ENCODE measurements at regions not wholly inside any gene's neighbourhood (a gene's known extent, or its start where the extent isn't known, plus 50 kb on each side); places are given as distances from the start of the nearest gene placed in this dataset.

- TF ChIP-seq CTCF (IDR thresholded peaks at IDR 0.05; ENCODE audit: low read depth, low read length) = no peak
- in situ Hi-C loops (cut with HindIII; ENCODE audit: low sequenced_read_pairs) = no loop called here
- no peak for DNase-seq (ENCODE audit: low read depth, low spot score)
- no peak overlapping the region for H3K4me3 ChIP-seq (ENCODE audit: low read depth, low read length)
Observed at GRCh38 chr7:156257904-156258303, 382.7 kb upstream of the RNF32 start.

GRCh38 chr7:156255635-156256034 lies 384.9 kb upstream of the RNF32 start:
- H3K4me3 ChIP-seq (ENCODE audit: low read depth, low read length) = no peak overlapping the region
- in situ Hi-C loops (cut with HindIII; ENCODE audit: low sequenced_read_pairs) = no loop called here
- no peak for TF ChIP-seq CTCF (IDR thresholded peaks at IDR 0.05; ENCODE audit: low read depth, low read length)
- DNase-seq (ENCODE audit: low read depth, low spot score) = no peak

GRCh38 chr7:156251861-156252260 lies 388.7 kb upstream of the RNF32 start:
- no peak for DNase-seq (ENCODE audit: low read depth, low spot score)
- H3K4me3 ChIP-seq (ENCODE audit: low read depth, low read length) = no peak overlapping the region
- TF ChIP-seq CTCF (IDR thresholded peaks at IDR 0.05; ENCODE audit: low read depth, low read length) = no peak
- in situ Hi-C loops (cut with HindIII; ENCODE audit: low sequenced_read_pairs) = no loop called here

GRCh38 chr7:156240532-156240931 lies 400.0 kb upstream of the RNF32 start:
- TF ChIP-seq CTCF (IDR thresholded peaks at IDR 0.05; ENCODE audit: low read depth, low read length) = no peak
- in situ Hi-C loops (cut with HindIII; ENCODE audit: low sequenced_read_pairs) = no loop called here
- DNase-seq (ENCODE audit: low read depth, low spot score) = no peak
- no peak overlapping the region for H3K4me3 ChIP-seq (ENCODE audit: low read depth, low read length)

GRCh38 chr7:156238366-156239133 lies 402.0 kb upstream of the RNF32 start:
- no peak for DNase-seq (ENCODE audit: low read depth, low spot score)
- no peak overlapping the region for H3K4me3 ChIP-seq (ENCODE audit: low read depth, low read length)
- in situ Hi-C loops (cut with HindIII; ENCODE audit: low sequenced_read_pairs) = no loop called here
- TF ChIP-seq CTCF (IDR thresholded peaks at IDR 0.05; ENCODE audit: low read depth, low read length) = no peak

- no peak for DNase-seq (ENCODE audit: low read depth, low spot score)
- no peak for TF ChIP-seq CTCF (IDR thresholded peaks at IDR 0.05; ENCODE audit: low read depth, low read length)
- no peak overlapping the region for H3K4me3 ChIP-seq (ENCODE audit: low read depth, low read length)
- in situ Hi-C loops (cut with HindIII; ENCODE audit: low sequenced_read_pairs) = no loop called here
Observed at GRCh38 chr7:156237614-156238013, 403.0 kb upstream of the RNF32 start.
